ENCODE measurements at regions not wholly inside any gene's neighbourhood (a gene's known extent, or its start where the extent isn't known, plus 50 kb on each side); places are given as distances from the start of the nearest gene placed in this dataset.
A peak's percentile ranks its signal among the peaks of the same experiment; 100 is the strongest.
"Not testable (repeated sequence)": the region's sequence is repeated elsewhere in the genome, so short reads cannot be mapped to it uniquely, and the experiment has no call there.

GRCh38 chrX:137198040-137198439 lies 164.2 kb upstream of the GPR101 start:
- Mint-ChIP-seq H3K4me3 (no peak overlapping the region), H3K4me1 (no peaks in the 10 kb centered on the region)
- CTCF ChIA-PET, result no interaction called here

GRCh38 chrX:137195991-137196390 lies 162.2 kb upstream of the GPR101 start:
- no peaks in the 10 kb centered on the region for H3K9me3 Mint-ChIP-seq

More at GRCh38 chrX:137198040-137198439, 164.2 kb upstream of the GPR101 start:
- Mint-ChIP-seq H3K36me3 (no peaks in the 10 kb centered on the region), H3K27me3 (no peaks in the 10 kb centered on the region), H3K9me3 (no peaks in the 10 kb centered on the region), H3K27ac (no peak overlapping the region)
- DNase-seq, result no peak

GRCh38 chrX:137195296-137195695 lies 161.5 kb upstream of the GPR101 start:
- DNase-seq, result no peak
- no peaks in the 10 kb centered on the region for H3K9me3 Mint-ChIP-seq
- H3K4me3 Mint-ChIP-seq, result no peak overlapping the region
- no peak overlapping the region for H3K27ac Mint-ChIP-seq
- H3K27me3 Mint-ChIP-seq, result no peaks in the 10 kb centered on the region
- H3K36me3 Mint-ChIP-seq, result no peaks in the 10 kb centered on the region
- H3K4me1 Mint-ChIP-seq, result no peaks in the 10 kb centered on the region
- CTCF ChIA-PET, result interaction anchor here (2.2 to 3.7 kb wide), 2 partner anchors 26 to 28 kb away, joined by 6 to 20 read pairs; no protein-coding TSS in a partner anchor

More at GRCh38 chrX:137195991-137196390, 162.2 kb upstream of the GPR101 start:
- CTCF ChIA-PET, result interaction anchor here (1.2 to 3.7 kb wide), 2 partner anchors 8 to 29 kb away, joined by 4 to 20 read pairs; no protein-coding TSS in a partner anchor
- no peaks in the 10 kb centered on the region for H3K27me3 Mint-ChIP-seq
- no peak for DNase-seq
- H3K4me1 Mint-ChIP-seq, result no peaks in the 10 kb centered on the region
- H3K36me3 Mint-ChIP-seq, result no peaks in the 10 kb centered on the region
- H3K27ac Mint-ChIP-seq, result no peak overlapping the region
- H3K4me3 Mint-ChIP-seq, result no peak overlapping the region

GRCh38 chrX:137194164-137194563 lies 160.4 kb upstream of the GPR101 start:
- Mint-ChIP-seq H3K4me1 (no peaks in the 10 kb centered on the region), H3K36me3 (no peaks in the 10 kb centered on the region), H3K27me3 (no peaks in the 10 kb centered on the region), H3K9me3 (no peaks in the 10 kb centered on the region), H3K27ac (no peak overlapping the region), H3K4me3 (no peak overlapping the region)
- CTCF ChIA-PET, result interaction anchor here (0.8 to 3.7 kb wide), 10 partner anchors 16 to 240 kb away, joined by 3 to 20 read pairs (median 4); no protein-coding TSS in a partner anchor
- DNase-seq, result peak; percentile 23

GRCh38 chrX:137187540-137187939 lies 153.7 kb upstream of the GPR101 start:
- DNase-seq, result no peak
- no peaks in the 10 kb centered on the region for H3K4me1 Mint-ChIP-seq
- CTCF ChIA-PET, result interaction anchor here (1.6 kb wide), 1 partner anchor 9 kb away, joined by 4 read pairs; no protein-coding TSS in a partner anchor
- H3K4me3 Mint-ChIP-seq, result no peak overlapping the region
- H3K27me3 Mint-ChIP-seq, result no peaks in the 10 kb centered on the region
- H3K36me3 Mint-ChIP-seq, result no peaks in the 10 kb centered on the region
- H3K9me3 Mint-ChIP-seq, result no peaks in the 10 kb centered on the region
- no peak overlapping the region for H3K27ac Mint-ChIP-seq

- H3K4me1 Mint-ChIP-seq, result no peaks in the 10 kb centered on the region
- H3K36me3 Mint-ChIP-seq, result no peaks in the 10 kb centered on the region
- CTCF ChIA-PET, result interaction anchor here (2.1 kb wide), 1 partner anchor 15 kb away, joined by 8 read pairs; no protein-coding TSS in a partner anchor
- no peaks in the 10 kb centered on the region for H3K27me3 Mint-ChIP-seq
- no peaks in the 10 kb centered on the region for H3K9me3 Mint-ChIP-seq
- no peak for DNase-seq
- no peak overlapping the region for H3K4me3 Mint-ChIP-seq
- H3K27ac Mint-ChIP-seq, result no peak overlapping the region
These were observed 144.6 kb upstream of the GPR101 start for GRCh38 chrX:137178392-137178791.

GRCh38 chrX:137172317-137172948 lies 138.6 kb upstream of the GPR101 start:
- CTCF ChIA-PET, result interaction anchor here (1.2 kb wide), 1 partner anchor 21 kb away, joined by 3 read pairs; no protein-coding TSS in a partner anchor
- Mint-ChIP-seq H3K27ac (no peak overlapping the region), H3K9me3 (no peaks in the 10 kb centered on the region), H3K27me3 (peaks cover 5% of the 10 kb centered on the region), H3K4me3 (no peak overlapping the region), H3K4me1 (peaks cover 8% of the 10 kb centered on the region), H3K36me3 (no peaks in the 10 kb centered on the region)
- DNase-seq, result no peak

GRCh38 chrX:137171626-137172025 lies 137.8 kb upstream of the GPR101 start:
- CTCF ChIA-PET, result no interaction called here
- no peak overlapping the region for H3K4me3 Mint-ChIP-seq

GRCh38 chrX:137166591-137166990 lies 132.8 kb upstream of the GPR101 start:
- H3K27ac Mint-ChIP-seq, result no peak overlapping the region
- peak; percentile 28 for DNase-seq
- H3K36me3 Mint-ChIP-seq, result no peaks in the 10 kb centered on the region
- CTCF ChIA-PET, result interaction anchor here (0.9 to 2.1 kb wide), 3 partner anchors 14 to 210 kb away, joined by 5 to 20 read pairs (median 5); no protein-coding TSS in a partner anchor
- H3K27me3 Mint-ChIP-seq, result peaks cover 10% of the 10 kb centered on the region
- H3K4me3 Mint-ChIP-seq, result no peak overlapping the region
- no peaks in the 10 kb centered on the region for H3K4me1 Mint-ChIP-seq
- no peaks in the 10 kb centered on the region for H3K9me3 Mint-ChIP-seq

More at GRCh38 chrX:137171626-137172025, 137.8 kb upstream of the GPR101 start:
- peaks cover 8% of the 10 kb centered on the region for H3K4me1 Mint-ChIP-seq
- no peaks in the 10 kb centered on the region for H3K36me3 Mint-ChIP-seq
- DNase-seq, result no peak
- peaks cover 5% of the 10 kb centered on the region for H3K27me3 Mint-ChIP-seq
- H3K9me3 Mint-ChIP-seq, result no peaks in the 10 kb centered on the region
- no peak overlapping the region for H3K27ac Mint-ChIP-seq

- Mint-ChIP-seq H3K9me3 (no peaks in the 10 kb centered on the region), H3K27ac (no peak overlapping the region), H3K4me1 (no peaks in the 10 kb centered on the region), H3K4me3 (no peak overlapping the region), H3K27me3 (peaks cover 4% of the 10 kb centered on the region), H3K36me3 (no peaks in the 10 kb centered on the region)
- CTCF ChIA-PET, result no interaction called here
- DNase-seq, result no peak
These were observed 130.5 kb upstream of the GPR101 start for GRCh38 chrX:137164329-137164728.

GRCh38 chrX:137151403-137151802 lies 117.6 kb upstream of the GPR101 start:
- DNase-seq, result no peak
- no peaks in the 10 kb centered on the region for H3K4me1 Mint-ChIP-seq
- H3K9me3 Mint-ChIP-seq, result no peaks in the 10 kb centered on the region
- no peaks in the 10 kb centered on the region for H3K27me3 Mint-ChIP-seq
- no peak overlapping the region for H3K4me3 Mint-ChIP-seq
- no peaks in the 10 kb centered on the region for H3K36me3 Mint-ChIP-seq
- CTCF ChIA-PET, result no interaction called here
- H3K27ac Mint-ChIP-seq, result no peak overlapping the region

- no peaks in the 10 kb centered on the region for H3K4me1 Mint-ChIP-seq
- H3K36me3 Mint-ChIP-seq, result no peaks in the 10 kb centered on the region
These were observed 110.1 kb upstream of the GPR101 start for GRCh38 chrX:137143864-137144263.

GRCh38 chrX:137122651-137123050 lies 88.9 kb upstream of the GPR101 start:
- CTCF ChIA-PET, H3K27me3 Mint-ChIP-seq, H3K9me3 Mint-ChIP-seq, H3K27ac Mint-ChIP-seq, H3K4me1 Mint-ChIP-seq, H3K36me3 Mint-ChIP-seq, H3K4me3 Mint-ChIP-seq, DNase-seq: not testable (repeated sequence)

More at GRCh38 chrX:137143864-137144263, 110.1 kb upstream of the GPR101 start:
- no peaks in the 10 kb centered on the region for H3K9me3 Mint-ChIP-seq
- no peak for DNase-seq
- peaks cover 5% of the 10 kb centered on the region for H3K27me3 Mint-ChIP-seq
- CTCF ChIA-PET, result no interaction called here
- H3K4me3 Mint-ChIP-seq, result no peak overlapping the region
- H3K27ac Mint-ChIP-seq, result no peak overlapping the region

GRCh38 chrX:137119049-137119448 lies 85.3 kb upstream of the GPR101 start:
- H3K9me3 Mint-ChIP-seq, result no peaks in the 10 kb centered on the region
- H3K27ac Mint-ChIP-seq, result no peak overlapping the region
- no peaks in the 10 kb centered on the region for H3K4me1 Mint-ChIP-seq
- CTCF ChIA-PET, result no interaction called here
- no peaks in the 10 kb centered on the region for H3K36me3 Mint-ChIP-seq
- no peaks in the 10 kb centered on the region for H3K27me3 Mint-ChIP-seq
- no peak overlapping the region for H3K4me3 Mint-ChIP-seq
- DNase-seq, result no peak

GRCh38 chrX:137118536-137118935 lies 84.7 kb upstream of the GPR101 start:
- no peaks in the 10 kb centered on the region for H3K9me3 Mint-ChIP-seq
- H3K4me1 Mint-ChIP-seq, result no peaks in the 10 kb centered on the region
- H3K27ac Mint-ChIP-seq, result no peak overlapping the region
- CTCF ChIA-PET, result no interaction called here
- H3K4me3 Mint-ChIP-seq, result no peak overlapping the region
- no peaks in the 10 kb centered on the region for H3K36me3 Mint-ChIP-seq
- H3K27me3 Mint-ChIP-seq, result no peaks in the 10 kb centered on the region
- DNase-seq, result no peak
